PC-9 (cell line): ENCODE measurements at regions not wholly inside any gene's neighbourhood (a gene's known extent, or its start where the extent isn't known, plus 50 kb on each side); places are given as distances from the start of the nearest gene placed in this dataset.

Experiments
- BruUV-seq: library from RNA; stranded (reverse); fragments of 400-500 nt; replicated peaks from 2 replicates; lab custom pipeline; 2021; lab: Mats Ljungman, UMichigan
- CTCF ChIA-PET: fragments of 300-600 bp; sonication (Branson Sonifier 250); formaldehyde crosslinking; loops from one replicate; lab custom pipeline; 2022; ENCODE audit warnings: antibody characterized with exemption; lab: Charles Lee
- POLR2A ChIA-PET: fragments of 300-600 bp; sonication (Branson Sonifier 250); formaldehyde crosslinking; loops from one replicate; lab custom pipeline; 2022; ENCODE audit warnings: antibody characterized with exemption; ENCODE audit not compliant: unreplicated experiment; lab: Charles Lee
- DNase-seq, 2 experiments: peaks; one replicate each; pipeline versions ENCODE4 v3.0.0 to v3.0.0-alpha.2; 2015 to 2022; ENCODE audit warnings: mixed read lengths in 1 of 2
- H2AFZ ChIP-seq: fragments of 200-600 bp; sonication (generic); 2 replicates; pipeline ENCODE4 v1.8.1; 2017; ENCODE audit warnings: antibody characterized with exemption
- H3F3A ChIP-seq: fragments of 200-600 bp; sonication (generic); 2 replicates; pipeline ENCODE4 v1.8.1; 2017; ENCODE audit warnings: antibody characterized with exemption, mild to moderate bottlenecking, low read depth; ENCODE audit not compliant: insufficient read depth
- H3K27ac ChIP-seq: fragments of 200-600 bp; sonication (generic); 2 replicates; pipeline ENCODE4 v1.6.1; 2016; ENCODE audit warnings: mixed run types
- H3K27me3 ChIP-seq: fragments of 200-600 bp; sonication (generic); 2 replicates; pipeline ENCODE4 v1.6.1; 2016; ENCODE audit warnings: low read depth, mixed run types; ENCODE audit not compliant: insufficient read depth
- H3K36me3 ChIP-seq: fragments of 200-600 bp; sonication (generic); 2 replicates; pipeline ENCODE4 v1.6.1; 2016; ENCODE audit warnings: low read depth, mixed run types
- H3K4me1 ChIP-seq: fragments of 200-600 bp; sonication (generic); replicated peaks from 2 replicates; pipeline ENCODE4 v1.6.1; 2016; ENCODE audit warnings: mixed run types; ENCODE audit not compliant: insufficient read depth
- H3K4me2 ChIP-seq: fragments of 200-600 bp; sonication (generic); 2 replicates; pipeline ENCODE4 v1.6.1; 2017; ENCODE audit warnings: mixed run types
- H3K4me3 ChIP-seq: fragments of 200-600 bp; sonication (generic); 2 replicates; pipeline ENCODE4 v1.6.1; 2016; ENCODE audit warnings: mixed run types
- H3K79me2 ChIP-seq: fragments of 200-600 bp; sonication (generic); 2 replicates; pipeline ENCODE4 v1.6.1; 2017; ENCODE audit warnings: low read depth, mixed run types
- H3K9me2 ChIP-seq: fragments of 200-600 bp; sonication (generic); 2 replicates; pipeline ENCODE4 v1.8.1; 2017; ENCODE audit warnings: mild to moderate bottlenecking; ENCODE audit not compliant: insufficient read depth
- H3K9me3 ChIP-seq: fragments of 200-600 bp; sonication (generic); 2 replicates; pipeline ENCODE4 v1.8.1; 2016; ENCODE audit warnings: low read depth; ENCODE audit not compliant: insufficient read depth
- H4K20me1 ChIP-seq: fragments of 200-600 bp; sonication (generic); 2 replicates; pipeline ENCODE4 v1.8.1; 2017; ENCODE audit not compliant: insufficient read depth
- EZH2 ChIP-seq: fragments of 200-600 bp; sonication (generic); IDR thresholded peaks from 2 replicates; pipeline ENCODE4 v1.8.0; 2017; ENCODE audit warnings: antibody characterized with exemption, low read depth
- intact Hi-C: fragments of 100-400 bp; cut with micrococcal nuclease; formaldehyde crosslinking; loops from one replicate; pipeline ENCODE4 v1.10.0; 2022; ENCODE audit not compliant: unreplicated experiment
- TF ChIP-seq, protein P1 (sequence below): fragments of 200-600 bp; sonication (generic); conservative IDR thresholded peaks from 2 replicates; pipeline ENCODE4 v1.6.1; 2017; ENCODE audit warnings: mixed run types, antibody characterized with exemption, mild to moderate bottlenecking, moderate library complexity

DNA sequence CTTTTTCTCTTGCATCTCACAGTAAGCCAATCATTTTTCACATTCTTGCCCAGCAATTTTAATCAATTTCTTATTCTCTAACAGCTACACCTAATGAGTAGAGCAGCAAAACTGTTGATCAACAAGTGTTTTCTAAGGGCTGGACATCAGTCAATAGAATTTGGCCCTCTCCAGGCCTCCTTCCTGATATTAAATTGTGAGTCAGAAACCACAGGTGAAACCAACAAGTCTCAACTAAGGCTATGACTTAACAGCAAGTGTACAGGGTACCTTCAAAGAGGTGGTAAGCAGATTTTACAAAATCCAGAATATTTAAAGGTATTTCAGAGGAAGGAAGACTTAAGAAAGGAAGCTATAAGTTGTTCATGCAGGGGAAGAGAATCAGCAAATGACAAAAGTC lies 156.5 kb upstream of the ARHGAP24 start:
- H4K20me1 ChIP-seq: no peaks in the 10 kb centered on the region
- no peaks in the 10 kb centered on the region for H3K9me2 ChIP-seq
- no peak for TF ChIP-seq EZH2
- TF ChIP-seq, protein P1, sequence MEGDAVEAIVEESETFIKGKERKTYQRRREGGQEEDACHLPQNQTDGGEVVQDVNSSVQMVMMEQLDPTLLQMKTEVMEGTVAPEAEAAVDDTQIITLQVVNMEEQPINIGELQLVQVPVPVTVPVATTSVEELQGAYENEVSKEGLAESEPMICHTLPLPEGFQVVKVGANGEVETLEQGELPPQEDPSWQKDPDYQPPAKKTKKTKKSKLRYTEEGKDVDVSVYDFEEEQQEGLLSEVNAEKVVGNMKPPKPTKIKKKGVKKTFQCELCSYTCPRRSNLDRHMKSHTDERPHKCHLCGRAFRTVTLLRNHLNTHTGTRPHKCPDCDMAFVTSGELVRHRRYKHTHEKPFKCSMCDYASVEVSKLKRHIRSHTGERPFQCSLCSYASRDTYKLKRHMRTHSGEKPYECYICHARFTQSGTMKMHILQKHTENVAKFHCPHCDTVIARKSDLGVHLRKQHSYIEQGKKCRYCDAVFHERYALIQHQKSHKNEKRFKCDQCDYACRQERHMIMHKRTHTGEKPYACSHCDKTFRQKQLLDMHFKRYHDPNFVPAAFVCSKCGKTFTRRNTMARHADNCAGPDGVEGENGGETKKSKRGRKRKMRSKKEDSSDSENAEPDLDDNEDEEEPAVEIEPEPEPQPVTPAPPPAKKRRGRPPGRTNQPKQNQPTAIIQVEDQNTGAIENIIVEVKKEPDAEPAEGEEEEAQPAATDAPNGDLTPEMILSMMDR: no peak
- no peaks in the 10 kb centered on the region for H3K79me2 ChIP-seq
- H3K27ac ChIP-seq: no peak overlapping the region
- no peak for DNase-seq
- no peak overlapping the region for H3K4me2 ChIP-seq
- CTCF ChIA-PET: no interaction called here
- intact Hi-C loops: no loop called here
- POLR2A ChIA-PET: no interaction called here
- H3K4me3 ChIP-seq: no peak overlapping the region
- H3K9me3 ChIP-seq: no peaks in the 10 kb centered on the region
- H3K36me3 ChIP-seq: no peaks in the 10 kb centered on the region
- H3K27me3 ChIP-seq: no peaks in the 10 kb centered on the region
- H3K4me1 ChIP-seq: no peaks in the 10 kb centered on the region
- H3F3A ChIP-seq: no peaks in the 10 kb centered on the region
- BruUV-seq: no TSS peak
- no peak overlapping the region for H2AFZ ChIP-seq

DNA sequence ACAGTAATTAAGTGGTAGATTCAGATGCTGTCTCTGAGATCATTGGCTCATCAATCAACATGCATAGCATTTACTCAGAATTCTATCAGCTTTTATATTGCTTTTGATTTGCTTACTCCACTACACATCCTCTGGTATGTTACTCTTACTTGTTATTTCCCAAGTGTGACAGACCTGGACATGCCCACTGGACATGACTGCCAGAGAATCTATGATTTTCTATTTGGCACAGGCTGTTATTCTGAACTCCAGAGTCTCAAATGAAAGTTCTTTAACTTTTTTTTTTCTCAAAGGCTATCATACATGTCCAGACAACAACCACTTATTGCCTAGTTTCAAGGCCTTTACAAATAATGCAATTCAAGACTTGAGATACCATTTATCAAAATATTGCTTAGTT lies 116.1 kb upstream of the ARHGAP24 start:
- no peaks in the 10 kb centered on the region for H3K9me3 ChIP-seq
- ChIA-PET POLR2A (no interaction called here), CTCF (no interaction called here)
- no peaks in the 10 kb centered on the region for H3K4me1 ChIP-seq
- H3F3A ChIP-seq: no peaks in the 10 kb centered on the region
- H3K79me2 ChIP-seq: no peaks in the 10 kb centered on the region
- intact Hi-C loops: no loop called here
- no peak overlapping the region for H2AFZ ChIP-seq
- no peak for DNase-seq
- no peaks in the 10 kb centered on the region for H3K9me2 ChIP-seq
- no TSS peak for BruUV-seq
- TF ChIP-seq EZH2: no peak
- TF ChIP-seq, protein P1: no peak
- no peaks in the 10 kb centered on the region for H4K20me1 ChIP-seq
- H3K4me2 ChIP-seq: no peak overlapping the region
- no peaks in the 10 kb centered on the region for H3K36me3 ChIP-seq
- H3K4me3 ChIP-seq: no peak overlapping the region
- H3K27ac ChIP-seq: no peak overlapping the region
- H3K27me3 ChIP-seq: no peaks in the 10 kb centered on the region

- ChIA-PET CTCF (no interaction called here), POLR2A (no interaction called here)
- Histone ChIP-seq H3K9me2 (no peaks in the 10 kb centered on the region), H3K27ac (no peak overlapping the region), H3K4me3 (no peak overlapping the region), H3K9me3 (no peaks in the 10 kb centered on the region), H2AFZ (no peak overlapping the region), H3F3A (no peaks in the 10 kb centered on the region), H3K27me3 (no peaks in the 10 kb centered on the region), H3K4me2 (no peak overlapping the region), H3K36me3 (no peaks in the 10 kb centered on the region), H3K4me1 (no peaks in the 10 kb centered on the region), H3K79me2 (no peaks in the 10 kb centered on the region), H4K20me1 (no peaks in the 10 kb centered on the region)
- no TSS peak for BruUV-seq
- TF ChIP-seq, protein P1: no peak
- TF ChIP-seq EZH2: no peak
- DNase-seq: no peak
- intact Hi-C loops: no loop called here
Observed at GRCh38 chr4:85362550-85362949, 112.4 kb upstream of the ARHGAP24 start.
